SK-N-SH (cell line): ENCODE measurements at regions not wholly inside any gene's neighbourhood (a gene's known extent, or its start where the extent isn't known, plus 50 kb on each side); places are given as distances from the start of the nearest gene placed in this dataset.

Experiments
- CTCF ChIA-PET: fragments of 300-600, 350-600 bp; formaldehyde crosslinking; extraction: SDS; loops from one replicate; lab custom pipeline; 2021; lab: Yijun Ruan, JAX
- POLR2A ChIA-PET: fragments of 350-600 bp; sonication (Branson Sonifier 250); formaldehyde crosslinking; extraction: SDS; loops from one replicate; lab custom pipeline; 2020; ENCODE audit warnings: antibody characterized with exemption, inconsistent platforms; lab: Yijun Ruan, JAX
- DNase-seq: peaks from one replicate; pipeline ENCODE4 v3.0.0; 2012
- H2AFZ ChIP-seq: fragments of 200-600 bp; sonication (generic); 2 replicates; pipeline ENCODE4 v1.8.1; 2016; ENCODE audit warnings: antibody characterized with exemption, mild to moderate bottlenecking, low read depth
- H3F3A ChIP-seq: fragments of 200-600 bp; sonication (generic); replicated peaks from 2 replicates; pipeline ENCODE3; 2016; ENCODE audit warnings: antibody characterized with exemption, mild to moderate bottlenecking; ENCODE audit not compliant: insufficient read depth
- H3K27ac ChIP-seq, 2 experiments: fragments of 200-500 bp in 1 of 2; fragments of 200-600 bp in 1 of 2; sonication (Bioruptor generic) in 1 of 2; sonication (generic), shearing (Covaris generic) in 1 of 2; 2 replicates each; pipeline versions ENCODE4 v1.5.1 to v1.6.1; 2014 to 2016; ENCODE audit warnings: low read depth in 2 of 2, inconsistent platforms in 1 of 2, low read length in 1 of 2, mild to moderate bottlenecking in 1 of 2, mixed read lengths in 1 of 2
- H3K27me3 ChIP-seq: fragments of 200-600 bp; sonication (generic), shearing (Covaris generic); 2 replicates; pipeline ENCODE4 v1.6.1; 2016; ENCODE audit warnings: mixed run types; ENCODE audit not compliant: insufficient read depth
- H3K36me3 ChIP-seq, 2 experiments: fragments of 200-500 bp in 1 of 2; fragments of 200-600 bp in 1 of 2; sonication (Bioruptor generic) in 1 of 2; sonication (generic) in 1 of 2; replicated peaks in 1 of 2; 2 replicates each; pipeline versions ENCODE3 to v1.5.1; 2014 to 2016; ENCODE audit warnings: low read length in 1 of 2, mild to moderate bottlenecking in 1 of 2; ENCODE audit not compliant: insufficient read depth in 2 of 2, control insufficient read depth in 1 of 2
- H3K4me1 ChIP-seq, 2 experiments: fragments of 200-500 bp in 1 of 2; fragments of 200-600 bp in 1 of 2; sonication (Bioruptor generic) in 1 of 2; sonication (generic), shearing (Covaris generic) in 1 of 2; 2 replicates each; pipeline versions ENCODE4 v1.5.1 to v1.6.1; 2014 to 2016; ENCODE audit warnings: low read depth in 1 of 2, low read length in 1 of 2, mixed run types in 1 of 2; ENCODE audit not compliant: insufficient read depth in 2 of 2, control insufficient read depth in 1 of 2
- H3K4me2 ChIP-seq: fragments of 200-600 bp; sonication (generic), shearing (Covaris generic); 2 replicates; pipeline ENCODE4 v1.6.1; 2017; ENCODE audit warnings: mixed run types
- H3K4me3 ChIP-seq, 2 experiments: fragments of 200-500 bp in 1 of 2; fragments of 200-600 bp in 1 of 2; sonication (Bioruptor generic) in 1 of 2; sonication (generic), shearing (Covaris generic) in 1 of 2; 2 replicates each; pipeline versions ENCODE4 v1.5.1 to v1.8.1; 2014 to 2016; ENCODE audit warnings: low read depth in 2 of 2, inconsistent platforms in 1 of 2, low read length in 1 of 2, mild to moderate bottlenecking in 1 of 2, mixed read lengths in 1 of 2, moderate library complexity in 1 of 2
- H3K79me2 ChIP-seq: fragments of 200-600 bp; sonication (generic); 2 replicates; pipeline ENCODE4 v1.8.1; 2017; ENCODE audit warnings: mild to moderate bottlenecking; ENCODE audit not compliant: insufficient read depth
- H3K9ac ChIP-seq: fragments of 200-600 bp; sonication (generic); 2 replicates; pipeline ENCODE4 v1.6.1; 2017; ENCODE audit warnings: mixed run types
- H3K9me2 ChIP-seq: fragments of 200-600 bp; sonication (generic); 2 replicates; pipeline ENCODE4 v1.6.1; 2017; ENCODE audit warnings: mixed run types
- H3K9me3 ChIP-seq: fragments of 200-600 bp; sonication (generic); 2 replicates; pipeline ENCODE4 v1.6.1; 2017; ENCODE audit warnings: mixed run types, mild to moderate bottlenecking, moderate library complexity
- H4K20me1 ChIP-seq: fragments of 200-600 bp; sonication (generic); 2 replicates; pipeline ENCODE4 v1.6.1; 2017; ENCODE audit warnings: mild to moderate bottlenecking, mixed run types; ENCODE audit not compliant: insufficient read depth
- ELF1 ChIP-seq: IDR thresholded peaks from 2 replicates; pipeline ENCODE4 v1.4.0; 2012
- EP300 ChIP-seq, 2 experiments: IDR thresholded peaks; 2 replicates each; pipeline versions ENCODE4 v1.4.0 to v1.6.1; 2012; ENCODE audit warnings: borderline replicate concordance in 1 of 2, low read depth in 1 of 2, low read length in 1 of 2
- FOSL2 ChIP-seq: IDR thresholded peaks from 2 replicates; pipeline ENCODE4 v1.4.0; 2012; ENCODE audit warnings: low read depth, mild to moderate bottlenecking, moderate library complexity, borderline replicate concordance
- JUND ChIP-seq: IDR thresholded peaks from 2 replicates; pipeline ENCODE4 v1.4.0; 2012
- NFIC ChIP-seq: IDR thresholded peaks from 2 replicates; pipeline ENCODE4 v1.4.0; 2012; ENCODE audit warnings: borderline replicate concordance
- RFX5 ChIP-seq: IDR thresholded peaks from 2 replicates; pipeline ENCODE4 v1.6.1; 2012; ENCODE audit warnings: mild to moderate bottlenecking, improper control_type of control experiment, low read length
- RXRA ChIP-seq: IDR thresholded peaks from 2 replicates; pipeline ENCODE4 v1.4.0; 2012; ENCODE audit warnings: low read depth, mild to moderate bottlenecking, borderline replicate concordance
- SIN3A ChIP-seq: IDR thresholded peaks from 2 replicates; pipeline ENCODE4 v1.6.1; 2012; ENCODE audit warnings: low read depth, mild to moderate bottlenecking, low read length, moderate library complexity, borderline replicate concordance
- TCF12 ChIP-seq: IDR thresholded peaks from 2 replicates; pipeline ENCODE4 v1.4.0; 2012
- TEAD4 ChIP-seq: IDR thresholded peaks from 2 replicates; pipeline ENCODE4 v1.4.0; 2012; ENCODE audit warnings: mild to moderate bottlenecking, borderline replicate concordance; ENCODE audit not compliant: insufficient read depth
- WGBS: methylation state at CpG from one replicate; pipeline ENCODE4 v1.1.6; 2017; ENCODE audit warnings: low lambda C conversion rate; 5-methylcytosine and 5-hydroxymethylcytosine counted together
- TF ChIP-seq, protein P1 (sequence below): IDR thresholded peaks from 2 replicates; pipeline ENCODE4; 2012

DNA sequence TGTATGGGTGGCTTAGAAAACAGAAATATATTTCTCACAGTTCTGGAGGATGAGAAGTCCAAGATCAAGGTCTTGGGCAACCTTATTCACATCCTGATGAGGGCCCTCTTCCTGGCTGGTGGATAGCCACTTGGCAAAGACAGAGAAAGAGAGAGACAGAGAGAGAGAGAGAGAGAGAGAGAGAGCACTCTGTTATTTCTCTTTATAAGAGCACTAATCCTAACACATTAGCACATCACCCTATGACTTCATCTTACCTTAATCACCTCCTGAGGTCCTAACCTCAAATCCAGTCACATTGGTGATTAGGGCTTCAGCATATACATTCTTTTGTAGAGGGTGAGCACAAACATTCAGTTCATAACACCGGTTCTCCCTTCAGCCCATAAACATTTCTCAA, 430.3 kb downstream of the EFNB2 start:
- TF ChIP-seq JUND, result no peak
- TF ChIP-seq, all 33 proteins: peak for 0
- no peaks in the 10 kb centered on the region for H3K9me3 ChIP-seq
- no peaks in the 10 kb centered on the region for H3K36me3 ChIP-seq
- no peaks in the 10 kb centered on the region for H3K27me3 ChIP-seq
- no peak overlapping the region for H3K4me3 ChIP-seq
- ChIA-PET POLR2A (no interaction called here), CTCF (interaction anchor here (0.5 to 1.3 kb wide), 2 partner anchors 37 to 431 kb away, joined by 3 read pairs; no protein-coding TSS in a partner anchor)
- no peak overlapping the region for H3K9ac ChIP-seq
- H3F3A ChIP-seq, result peaks cover 26% of the 10 kb centered on the region
- 89% methylated on average over 1 of the region's 1 CpG for WGBS
- no peaks in the 10 kb centered on the region for H4K20me1 ChIP-seq
- H3K79me2 ChIP-seq, result no peaks in the 10 kb centered on the region
- H3K4me1 ChIP-seq, result peaks cover 0 to 20% of the 10 kb centered on the region in 2 experiments; a peak in 3 of 4 replicates
- H2AFZ ChIP-seq, result no peak overlapping the region
- no peaks in the 10 kb centered on the region for H3K9me2 ChIP-seq
- no peak overlapping the region for H3K4me2 ChIP-seq
- H3K27ac ChIP-seq, result peak overlapping the region in 1 of 2 experiments; percentile 90; a peak in 2 of 4 replicates
- no peak for DNase-seq

DNA sequence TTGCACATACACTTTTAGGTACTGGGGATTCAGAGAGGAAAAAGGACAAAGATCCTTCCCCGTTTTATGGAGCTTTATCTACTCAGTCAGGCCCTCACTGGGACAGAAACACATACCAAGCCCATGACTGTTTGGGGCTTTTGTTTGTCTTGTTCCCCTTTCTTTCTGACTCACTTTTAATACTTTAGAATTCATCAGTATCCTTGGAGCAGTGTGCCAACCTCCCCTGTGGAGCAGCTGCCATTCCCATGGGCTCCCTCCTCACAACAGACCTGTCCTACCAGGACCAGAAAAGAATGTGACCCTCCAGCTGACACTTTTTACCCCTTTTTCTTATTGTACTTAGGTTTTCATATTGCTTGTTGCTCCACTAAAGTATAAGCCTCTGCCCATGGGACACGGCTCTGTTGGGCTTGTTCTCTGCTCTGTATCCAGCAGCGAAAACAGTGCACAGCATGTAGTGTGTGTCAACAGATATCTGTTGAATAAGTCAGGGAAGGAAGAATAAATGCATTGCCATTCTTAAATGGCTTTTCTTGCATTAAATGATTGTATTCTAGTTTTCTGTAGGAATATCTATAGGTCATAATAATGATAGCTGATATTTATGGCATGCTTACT, 431.1 kb downstream of the EFNB2 start:
- Histone ChIP-seq H3K4me2 (peak overlapping the region; percentile 57; the same call in 1 of the 2 replicates), H3K9me2 (no peaks in the 10 kb centered on the region), H3K27ac (peak overlapping the region in 1 of 2 experiments; percentile 90; a peak in 2 of 4 replicates), H3F3A (peaks cover 19% of the 10 kb centered on the region), H3K36me3 (no peaks in the 10 kb centered on the region), H4K20me1 (no peaks in the 10 kb centered on the region), H3K79me2 (no peaks in the 10 kb centered on the region), H3K4me1 (peaks cover 0 to 19% of the 10 kb centered on the region in 2 experiments), H3K9me3 (no peaks in the 10 kb centered on the region), H3K27me3 (no peaks in the 10 kb centered on the region), H2AFZ (peak overlapping the region; percentile 60; the same call in 1 of the 2 replicates), H3K9ac (no peak overlapping the region), H3K4me3 (no peak overlapping the region)
- TF ChIP-seq FOSL2 (peak; percentile 89), EP300 (IDR thresholded peaks at IDR 0.05; ENCODE audit: borderline replicate concordance in 1 of 2, low read depth in 1 of 2, low read length in 1 of 2) (peak in 1 of 2 experiments; percentile 65; a peak in 1 of 4 replicates), JUND (peak; percentile 87), ELF1 (no peak), NFIC (peak; percentile 63), RXRA (no peak), RFX5 (no peak), TCF12 (peak; percentile 71), SIN3A (no peak), TEAD4 (peak; percentile 80; the same call in 1 of the 2 replicates)
- TF ChIP-seq, protein P1, sequence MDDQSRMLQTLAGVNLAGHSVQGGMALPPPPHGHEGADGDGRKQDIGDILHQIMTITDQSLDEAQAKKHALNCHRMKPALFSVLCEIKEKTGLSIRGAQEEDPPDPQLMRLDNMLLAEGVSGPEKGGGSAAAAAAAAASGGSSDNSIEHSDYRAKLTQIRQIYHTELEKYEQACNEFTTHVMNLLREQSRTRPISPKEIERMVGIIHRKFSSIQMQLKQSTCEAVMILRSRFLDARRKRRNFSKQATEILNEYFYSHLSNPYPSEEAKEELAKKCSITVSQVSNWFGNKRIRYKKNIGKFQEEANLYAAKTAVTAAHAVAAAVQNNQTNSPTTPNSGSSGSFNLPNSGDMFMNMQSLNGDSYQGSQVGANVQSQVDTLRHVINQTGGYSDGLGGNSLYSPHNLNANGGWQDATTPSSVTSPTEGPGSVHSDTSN, result peak; percentile 44
- WGBS, result 55% methylated on average over 3 of the region's 3 CpGs
- no peak for DNase-seq
- ChIA-PET CTCF (interaction anchor here (1.3 kb wide), 1 partner anchor 432 kb away, joined by 3 read pairs; no protein-coding TSS in a partner anchor), POLR2A (no interaction called here)
